ENCODE measurements at regions not wholly inside any gene's neighbourhood (a gene's known extent, or its start where the extent isn't known, plus 50 kb on each side); places are given as distances from the start of the nearest gene placed in this dataset.

DNA sequence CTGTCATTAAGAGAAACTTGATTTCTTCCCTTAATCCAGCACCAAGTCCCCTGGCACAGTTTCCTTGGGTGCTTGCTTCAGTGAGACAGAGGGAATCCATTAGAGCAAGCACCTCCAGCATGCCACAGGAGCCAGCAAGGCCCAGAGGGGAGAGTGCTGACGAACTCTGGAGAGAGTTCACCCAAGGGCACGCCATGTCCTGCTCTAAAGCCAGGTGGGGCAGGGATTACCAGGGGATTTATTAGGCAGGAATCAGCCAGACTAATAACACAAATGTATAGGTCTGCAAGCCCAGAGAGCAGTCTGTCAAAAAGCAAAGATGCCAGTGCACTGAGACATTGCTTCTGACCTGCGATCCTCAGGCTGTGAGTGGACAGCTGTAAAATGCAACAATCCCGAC is 155.4 kb upstream of the SYNDIG1 start:
- TF ChIP-seq, protein P1, sequence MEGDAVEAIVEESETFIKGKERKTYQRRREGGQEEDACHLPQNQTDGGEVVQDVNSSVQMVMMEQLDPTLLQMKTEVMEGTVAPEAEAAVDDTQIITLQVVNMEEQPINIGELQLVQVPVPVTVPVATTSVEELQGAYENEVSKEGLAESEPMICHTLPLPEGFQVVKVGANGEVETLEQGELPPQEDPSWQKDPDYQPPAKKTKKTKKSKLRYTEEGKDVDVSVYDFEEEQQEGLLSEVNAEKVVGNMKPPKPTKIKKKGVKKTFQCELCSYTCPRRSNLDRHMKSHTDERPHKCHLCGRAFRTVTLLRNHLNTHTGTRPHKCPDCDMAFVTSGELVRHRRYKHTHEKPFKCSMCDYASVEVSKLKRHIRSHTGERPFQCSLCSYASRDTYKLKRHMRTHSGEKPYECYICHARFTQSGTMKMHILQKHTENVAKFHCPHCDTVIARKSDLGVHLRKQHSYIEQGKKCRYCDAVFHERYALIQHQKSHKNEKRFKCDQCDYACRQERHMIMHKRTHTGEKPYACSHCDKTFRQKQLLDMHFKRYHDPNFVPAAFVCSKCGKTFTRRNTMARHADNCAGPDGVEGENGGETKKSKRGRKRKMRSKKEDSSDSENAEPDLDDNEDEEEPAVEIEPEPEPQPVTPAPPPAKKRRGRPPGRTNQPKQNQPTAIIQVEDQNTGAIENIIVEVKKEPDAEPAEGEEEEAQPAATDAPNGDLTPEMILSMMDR (conservative IDR thresholded peaks at IDR 0.05; ENCODE audit: low read depth, low read length): no peak
- TF ChIP-seq EZH2 (IDR thresholded peaks at IDR 0.05; ENCODE audit: low read length, unreplicated experiment): no peak
- no peak for TF ChIP-seq EZH2phosphoT487 (IDR thresholded peaks at IDR 0.05; ENCODE audit: borderline replicate concordance, low read length)
